ENCODE measurements at regions not wholly inside any gene's neighbourhood (a gene's known extent, or its start where the extent isn't known, plus 50 kb on each side); places are given as distances from the start of the nearest gene placed in this dataset.

DNA sequence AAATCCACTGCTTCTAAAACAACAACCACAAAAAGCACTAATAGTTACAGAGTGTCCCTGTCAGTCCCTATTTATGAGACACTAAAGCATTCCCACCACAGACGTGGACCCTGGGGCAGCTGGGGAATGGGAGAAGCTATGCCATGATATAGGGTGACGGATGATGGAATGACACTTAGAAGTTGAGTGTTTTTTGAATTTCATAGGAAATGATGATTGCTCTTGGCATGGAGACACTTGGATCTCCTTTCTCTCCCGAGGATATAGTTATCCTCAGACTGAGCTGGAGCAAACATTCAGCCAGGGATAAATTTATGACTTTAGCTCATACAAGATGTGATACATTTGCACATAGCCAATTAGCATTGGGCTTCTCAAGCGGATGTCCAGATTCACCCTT is 151.2 kb downstream of the EDN3 start:
- POLR2A ChIA-PET = no interaction called here
- CTCF ChIA-PET = interaction anchor here (1.1 to 1.8 kb wide), 2 partner anchors 9 to 44 kb away, joined by 3 to 8 read pairs; no protein-coding TSS in a partner anchor
- DNase-seq (ENCODE audit: extremely low spot score) = no peak
- TF ChIP-seq CTCF (IDR thresholded peaks at IDR 0.05; ENCODE audit: control extremely low read depth, extremely low read depth, low read depth, missing control alignments) = no peak

- ChIA-PET POLR2A (no interaction called here), CTCF (interaction anchor here (1.0 to 1.8 kb wide), 2 partner anchors 12 to 43 kb away, joined by 4 to 8 read pairs; no protein-coding TSS in a partner anchor)
- DNase-seq (ENCODE audit: extremely low spot score) = no peak
- TF ChIP-seq CTCF (IDR thresholded peaks at IDR 0.05; ENCODE audit: control extremely low read depth, extremely low read depth, low read depth, missing control alignments) = no peak
These were observed 151.5 kb upstream of the PHACTR3 start for GRCh38 chr20:59452856-59453255.

DNA sequence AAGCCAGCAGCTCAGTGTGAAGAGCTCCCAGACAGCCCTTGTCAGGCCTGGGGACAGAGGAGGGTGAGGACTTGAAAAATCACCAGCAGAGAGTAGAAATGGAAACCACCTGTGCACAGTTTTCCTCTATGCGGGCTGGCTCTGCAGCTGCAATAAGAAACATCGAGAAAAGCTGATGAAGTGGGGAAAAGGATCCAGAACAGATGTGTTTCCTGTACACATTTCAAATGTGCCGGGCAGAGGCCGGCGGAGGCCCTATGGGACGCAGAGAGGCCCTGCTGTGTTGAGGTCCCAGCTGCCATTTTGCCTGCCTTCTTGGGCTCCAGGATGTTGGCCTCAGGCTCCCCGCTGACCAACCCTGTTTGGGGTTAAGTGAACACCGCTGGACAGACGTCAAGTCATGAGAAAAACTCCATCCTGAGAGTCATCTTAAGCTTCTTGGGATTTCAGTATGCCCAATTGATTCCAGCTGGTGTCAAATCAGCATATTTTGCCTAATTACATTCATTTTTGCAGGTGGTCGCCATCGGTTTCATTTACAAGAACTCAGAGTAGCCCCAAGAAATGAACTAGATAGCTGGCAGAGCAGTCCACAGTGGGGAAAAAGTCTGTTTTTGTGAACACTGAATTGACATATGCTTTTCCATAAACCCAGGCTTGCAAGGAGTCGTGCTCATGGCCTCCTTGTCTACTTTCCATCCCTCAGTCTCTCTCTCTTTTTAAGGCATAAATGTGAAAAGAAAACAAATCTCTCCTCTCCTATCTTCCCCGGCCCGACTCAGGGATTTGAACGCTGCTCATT is 150.4 kb upstream of the PHACTR3 start:
- no peak for DNase-seq (ENCODE audit: extremely low spot score)
- TF ChIP-seq CTCF (IDR thresholded peaks at IDR 0.05; ENCODE audit: control extremely low read depth, extremely low read depth, low read depth, missing control alignments) = no peak
- CTCF ChIA-PET = interaction anchor here (0.9 to 1.4 kb wide), 5 partner anchors 11 to 366 kb away, joined by 3 to 4 read pairs (median 3); no protein-coding TSS in a partner anchor
- POLR2A ChIA-PET = no interaction called here

DNA sequence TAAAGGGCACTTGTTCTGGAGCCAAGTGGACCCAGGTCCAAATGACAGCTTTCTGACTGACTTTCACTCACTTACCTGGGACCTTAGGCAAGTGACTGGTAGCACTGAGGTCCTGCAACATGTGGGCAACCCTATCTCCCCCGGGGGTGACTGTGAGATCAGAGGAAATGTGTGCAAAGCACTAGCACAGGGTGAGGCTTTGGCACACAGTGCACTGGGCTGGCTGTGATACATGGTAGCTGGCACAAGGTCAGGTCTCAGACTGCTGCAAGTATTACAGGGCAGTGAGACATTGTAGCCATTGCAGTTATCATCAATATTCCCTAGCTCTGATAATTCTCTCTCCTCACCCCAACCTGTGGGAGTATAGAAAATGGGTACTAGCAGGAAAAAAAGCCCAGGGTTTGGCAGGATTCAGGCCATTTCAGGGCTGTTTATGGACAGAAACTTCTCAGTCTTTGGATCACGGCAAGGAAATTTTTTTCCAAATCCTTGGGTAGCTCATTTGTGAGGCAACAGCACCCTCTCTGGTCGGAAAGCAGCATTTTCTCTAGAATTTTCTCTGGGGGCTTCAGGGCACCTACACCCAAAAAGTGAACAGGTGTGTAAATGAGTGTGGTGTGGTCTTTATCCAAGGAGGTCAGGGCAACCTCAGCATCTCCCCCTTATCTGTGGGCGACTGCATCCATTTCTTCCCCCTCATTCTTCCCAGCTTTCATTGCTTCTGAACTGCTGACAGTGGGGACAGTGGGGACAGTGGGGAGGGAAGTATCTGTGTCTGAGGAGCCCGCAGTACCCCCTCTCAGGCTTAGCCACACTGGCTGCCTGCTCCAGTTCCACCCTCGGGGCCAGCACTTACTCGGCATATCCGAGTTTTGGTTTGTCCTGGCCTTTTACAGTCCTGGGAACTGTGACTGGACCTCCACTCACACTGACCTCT is 148.7 kb upstream of the PHACTR3 start:
- DNase-seq (ENCODE audit: extremely low spot score) = no peak

GRCh38 chr20:59456342-59457279 is 147.7 kb upstream of the PHACTR3 start:
- no peak for DNase-seq (ENCODE audit: extremely low spot score)
- no peak for TF ChIP-seq CTCF (IDR thresholded peaks at IDR 0.05; ENCODE audit: control extremely low read depth, extremely low read depth, low read depth, missing control alignments)
- ChIA-PET CTCF (interaction anchor here (1.0 to 2.0 kb wide), 12 partner anchors 10 to 1949 kb away, joined by 3 to 14 read pairs (median 4); no protein-coding TSS in a partner anchor), POLR2A (no interaction called here)

More for the DNA sequence above, 148.7 kb upstream of the PHACTR3 start:
- ChIA-PET POLR2A (no interaction called here), CTCF (interaction anchor here (0.7 to 2.0 kb wide), 14 partner anchors 9 to 1948 kb away, joined by 3 to 14 read pairs (median 4); no protein-coding TSS in a partner anchor)
- TF ChIP-seq CTCF (IDR thresholded peaks at IDR 0.05; ENCODE audit: control extremely low read depth, extremely low read depth, low read depth, missing control alignments) = peak; percentile 45

Data from GM10248 (cell line).